ENCODE measurements at regions not wholly inside any gene's neighbourhood (a gene's known extent, or its start where the extent isn't known, plus 50 kb on each side); places are given as distances from the start of the nearest gene placed in this dataset.

GRCh38 chr6:62976566-62976965, 234.7 kb upstream of the FKBP1C start:
- no peak for TF ChIP-seq POLR2A (IDR thresholded peaks at IDR 0.05)
- TF ChIP-seq, protein P1, sequence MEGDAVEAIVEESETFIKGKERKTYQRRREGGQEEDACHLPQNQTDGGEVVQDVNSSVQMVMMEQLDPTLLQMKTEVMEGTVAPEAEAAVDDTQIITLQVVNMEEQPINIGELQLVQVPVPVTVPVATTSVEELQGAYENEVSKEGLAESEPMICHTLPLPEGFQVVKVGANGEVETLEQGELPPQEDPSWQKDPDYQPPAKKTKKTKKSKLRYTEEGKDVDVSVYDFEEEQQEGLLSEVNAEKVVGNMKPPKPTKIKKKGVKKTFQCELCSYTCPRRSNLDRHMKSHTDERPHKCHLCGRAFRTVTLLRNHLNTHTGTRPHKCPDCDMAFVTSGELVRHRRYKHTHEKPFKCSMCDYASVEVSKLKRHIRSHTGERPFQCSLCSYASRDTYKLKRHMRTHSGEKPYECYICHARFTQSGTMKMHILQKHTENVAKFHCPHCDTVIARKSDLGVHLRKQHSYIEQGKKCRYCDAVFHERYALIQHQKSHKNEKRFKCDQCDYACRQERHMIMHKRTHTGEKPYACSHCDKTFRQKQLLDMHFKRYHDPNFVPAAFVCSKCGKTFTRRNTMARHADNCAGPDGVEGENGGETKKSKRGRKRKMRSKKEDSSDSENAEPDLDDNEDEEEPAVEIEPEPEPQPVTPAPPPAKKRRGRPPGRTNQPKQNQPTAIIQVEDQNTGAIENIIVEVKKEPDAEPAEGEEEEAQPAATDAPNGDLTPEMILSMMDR (IDR thresholded peaks at IDR 0.05) = no peak
